ENCODE measurements at regions not wholly inside any gene's neighbourhood (a gene's known extent, or its start where the extent isn't known, plus 50 kb on each side); places are given as distances from the start of the nearest gene placed in this dataset.
"Not testable (repeated sequence)": the region's sequence is repeated elsewhere in the genome, so short reads cannot be mapped to it uniquely, and the experiment has no call there.

DNA sequence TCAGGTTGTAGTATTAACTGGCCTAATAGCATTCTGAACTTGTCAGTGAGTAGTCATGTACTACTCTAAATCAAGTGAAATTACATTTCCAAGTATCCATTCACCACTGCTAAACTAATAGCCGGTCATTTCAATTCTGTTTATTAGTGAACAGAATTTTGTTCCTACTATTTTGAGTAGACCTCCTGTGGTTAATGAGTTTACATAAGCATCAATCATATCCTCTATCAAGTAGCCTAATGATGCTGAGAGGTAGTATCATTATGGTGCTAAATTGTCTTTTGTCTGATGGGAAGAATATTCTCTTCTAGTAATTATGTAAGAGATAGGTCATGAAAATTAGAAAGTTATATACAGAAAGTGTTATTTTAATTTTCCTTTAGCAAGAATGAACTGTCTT is 602.8 kb downstream of the KCNT2 start:
- H3K27ac ChIP-seq (ENCODE audit: extremely low read depth, low read depth, low read length), result no peak overlapping the region
- H3K79me2 ChIP-seq (ENCODE audit: control insufficient read depth, insufficient read depth, low read length), result no peaks in the 10 kb centered on the region
- H3K4me1 ChIP-seq (replicated peaks in 1 of 2; ENCODE audit: control insufficient read depth in 2 of 2, insufficient read depth in 2 of 2, low read length in 2 of 2), result no peaks in the 10 kb centered on the region
- POLR2A ChIA-PET, result no interaction called here
- no peak for DNase-seq (ENCODE audit: extremely low read depth in 1 of 4, low spot score in 3 of 4)
- TF ChIP-seq, protein P1, sequence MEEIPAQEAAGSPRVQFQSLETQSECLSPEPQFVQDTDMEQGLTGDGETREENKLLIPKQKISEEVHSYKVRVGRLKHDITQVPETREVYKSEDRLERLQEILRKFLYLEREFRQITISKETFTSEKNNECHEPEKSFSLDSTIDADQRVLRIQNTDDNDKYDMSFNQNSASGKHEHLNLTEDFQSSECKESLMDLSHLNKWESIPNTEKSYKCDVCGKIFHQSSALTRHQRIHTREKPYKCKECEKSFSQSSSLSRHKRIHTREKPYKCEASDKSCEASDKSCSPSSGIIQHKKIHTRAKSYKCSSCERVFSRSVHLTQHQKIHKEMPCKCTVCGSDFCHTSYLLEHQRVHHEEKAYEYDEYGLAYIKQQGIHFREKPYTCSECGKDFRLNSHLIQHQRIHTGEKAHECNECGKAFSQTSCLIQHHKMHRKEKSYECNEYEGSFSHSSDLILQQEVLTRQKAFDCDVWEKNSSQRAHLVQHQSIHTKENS (CRISPR knock-in tag; IDR thresholded peaks at IDR 0.05), result no peak
- no peak for TF ChIP-seq NBN (IDR thresholded peaks at IDR 0.05; ENCODE audit: low read depth)
- TF ChIP-seq NCOA4 (IDR thresholded peaks at IDR 0.05; ENCODE audit: partially characterized antibody), result no peak
- TF ChIP-seq, protein P2, sequence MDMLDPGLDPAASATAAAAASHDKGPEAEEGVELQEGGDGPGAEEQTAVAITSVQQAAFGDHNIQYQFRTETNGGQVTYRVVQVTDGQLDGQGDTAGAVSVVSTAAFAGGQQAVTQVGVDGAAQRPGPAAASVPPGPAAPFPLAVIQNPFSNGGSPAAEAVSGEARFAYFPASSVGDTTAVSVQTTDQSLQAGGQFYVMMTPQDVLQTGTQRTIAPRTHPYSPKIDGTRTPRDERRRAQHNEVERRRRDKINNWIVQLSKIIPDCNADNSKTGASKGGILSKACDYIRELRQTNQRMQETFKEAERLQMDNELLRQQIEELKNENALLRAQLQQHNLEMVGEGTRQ (CRISPR knock-in tag; IDR thresholded peaks at IDR 0.05), result no peak
- FAIRE-seq, result no peak
- no peak for ATAC-seq
- H3K4me3 ChIP-seq, result no peak overlapping the region
- 42% methylated on average over 1 of the region's 1 CpG for WGBS (ENCODE audit: insufficient coverage, low coverage, missing lambda C conversion rate)
- no TSS peak for BruUV-seq (replicated peaks)
- H3K9me1 ChIP-seq (ENCODE audit: control insufficient read depth, insufficient read depth, low read length), result no peaks in the 10 kb centered on the region
- CTCF ChIA-PET (ENCODE audit: low intra/inter-chr PET ratio), result no interaction called here
- H2AFZ ChIP-seq (ENCODE audit: low read depth, low read length), result no peak overlapping the region
- no peaks in the 10 kb centered on the region for H3K9me3 ChIP-seq (replicated peaks; ENCODE audit: control insufficient read depth, insufficient read depth, low read depth, low read length)
- H3K36me3 ChIP-seq (ENCODE audit: control insufficient read depth, insufficient read depth, low read length), result no peaks in the 10 kb centered on the region
- H3K27me3 ChIP-seq (ENCODE audit: control insufficient read depth in 2 of 2, insufficient read depth in 2 of 2, low read length in 2 of 2), result no peaks in the 10 kb centered on the region
- intact Hi-C loops (cut with micrococcal nuclease), result no loop called here
- H3K9ac ChIP-seq (ENCODE audit: insufficient read depth in 1 of 2, low read depth in 2 of 2, low read length in 2 of 2), result no peak overlapping the region
- no peaks in the 10 kb centered on the region for H4K20me1 ChIP-seq (replicated peaks; ENCODE audit: control insufficient read depth, insufficient read depth, low read length)
- no peak overlapping the region for H3K4me2 ChIP-seq (ENCODE audit: insufficient read depth, low read length)
- in situ Hi-C loops (cut with MboI), result no loop called here

DNA sequence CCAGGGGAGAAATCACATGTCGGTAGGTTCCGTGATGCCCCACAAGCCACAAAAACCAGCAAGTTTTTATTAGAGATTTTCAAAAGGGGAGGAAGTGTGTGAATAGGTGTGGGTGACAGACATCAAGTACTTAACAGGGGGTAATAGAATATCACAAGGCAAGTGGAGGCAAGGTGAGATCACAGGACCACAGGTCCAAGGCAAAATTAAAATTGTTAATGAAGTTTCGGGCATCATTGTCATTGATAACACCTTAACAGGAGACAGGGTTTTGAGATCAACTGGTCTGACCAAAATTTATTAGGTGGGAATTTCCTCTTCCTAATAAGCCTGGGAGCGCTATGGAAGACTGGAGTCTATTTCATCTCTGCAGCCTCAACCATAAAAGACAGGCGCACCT is 603.9 kb downstream of the KCNT2 start:
- WGBS (ENCODE audit: insufficient coverage, low coverage, missing lambda C conversion rate), result 30% methylated on average over 5 of the region's 5 CpGs
- H3K79me2 ChIP-seq (ENCODE audit: control insufficient read depth, insufficient read depth, low read length); FAIRE-seq: not testable (repeated sequence)

More for the DNA sequence above, 603.9 kb downstream of the KCNT2 start:
- H3K4me3 ChIP-seq; H3K36me3 ChIP-seq (ENCODE audit: control insufficient read depth, insufficient read depth, low read length); H2AFZ ChIP-seq (ENCODE audit: low read depth, low read length); intact Hi-C loops (cut with micrococcal nuclease); H3K9me3 ChIP-seq (replicated peaks; ENCODE audit: control insufficient read depth, insufficient read depth, low read depth, low read length); DNase-seq (ENCODE audit: extremely low read depth in 1 of 4, low spot score in 3 of 4); H3K4me2 ChIP-seq (ENCODE audit: insufficient read depth, low read length); H3K9ac ChIP-seq (ENCODE audit: insufficient read depth in 1 of 2, low read depth in 2 of 2, low read length in 2 of 2); H3K27ac ChIP-seq (ENCODE audit: extremely low read depth, low read depth, low read length); H3K4me1 ChIP-seq (replicated peaks in 1 of 2; ENCODE audit: control insufficient read depth in 2 of 2, insufficient read depth in 2 of 2, low read length in 2 of 2); H3K27me3 ChIP-seq (ENCODE audit: control insufficient read depth in 2 of 2, insufficient read depth in 2 of 2, low read length in 2 of 2); CTCF ChIA-PET (ENCODE audit: low intra/inter-chr PET ratio); BruUV-seq (replicated peaks); ATAC-seq; in situ Hi-C loops (cut with MboI); H4K20me1 ChIP-seq (replicated peaks; ENCODE audit: control insufficient read depth, insufficient read depth, low read length); H3K9me1 ChIP-seq (ENCODE audit: control insufficient read depth, insufficient read depth, low read length); POLR2A ChIA-PET: not testable (repeated sequence)

All from K562 (cell line).